Upper lobe of right lung (tissue), 1 donor: ENCODE measurements at regions not wholly inside any gene's neighbourhood (a gene's known extent, or its start where the extent isn't known, plus 50 kb on each side); places are given as distances from the start of the nearest gene placed in this dataset.

Experiments used
- ATAC-seq: fragments of 200-7000 bp; cut with Tn5 transposase; one replicate; pipeline ENCODE4 v1.9.1; 2020; ENCODE audit warnings: mild to moderate bottlenecking, moderate library complexity
- DNase-seq: peaks from one replicate; pipeline ENCODE4 v3.0.0-alpha.2; 2020
- H3K27ac ChIP-seq: fragments of 200-600 bp; one replicate; pipeline ENCODE4 v1.8.0; 2022
- H3K27me3 ChIP-seq: fragments of 200-600 bp; one replicate; pipeline ENCODE4 v1.8.0; 2022; ENCODE audit warnings: mild to moderate bottlenecking
- H3K36me3 ChIP-seq: fragments of 200-600 bp; one replicate; pipeline ENCODE4 v1.8.0; 2022
- H3K4me1 ChIP-seq: fragments of 200-600 bp; one replicate; pipeline ENCODE4 v1.8.0; 2022
- H3K4me3 ChIP-seq: fragments of 200-600 bp; one replicate; pipeline ENCODE4 v1.8.0; 2022; ENCODE audit warnings: mild to moderate bottlenecking
- H3K9me3 ChIP-seq: fragments of 200-600 bp; one replicate; pipeline ENCODE4 v1.8.0; 2022
- intact Hi-C: fragments of 100-400 bp; cut with DNase I; formaldehyde crosslinking; loops from one replicate; pipeline ENCODE4 v1.11.0; 2022
- TF ChIP-seq, protein P1 (sequence below): fragments of 200-600 bp; IDR thresholded peaks from one replicate; pipeline ENCODE4 v1.8.0; 2022; ENCODE audit warnings: antibody characterized with exemption
- donor health status: DM: no; HTN: yes; CAD: no; lungs with severe emphysema.

DNA sequence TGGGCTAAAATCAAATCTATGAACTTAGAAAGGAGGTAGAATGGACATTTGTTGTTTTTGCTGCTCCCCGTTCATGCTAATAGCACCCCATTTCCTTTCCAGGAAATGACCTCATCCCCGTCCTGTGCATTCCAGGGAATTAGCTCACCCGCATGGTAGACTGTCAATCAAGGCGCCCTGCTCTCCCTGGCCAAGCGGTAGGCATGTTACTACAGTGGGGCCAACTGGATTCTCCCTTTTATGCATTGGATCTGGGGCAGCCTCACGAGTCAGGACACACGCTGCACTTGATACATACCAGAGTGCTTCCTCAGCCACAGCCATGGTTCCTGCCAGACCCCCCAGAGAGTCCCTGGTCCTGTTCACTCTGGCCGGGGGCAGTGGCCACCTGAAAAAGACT is 111.0 kb upstream of the PTCH1 start:
- no peak for DNase-seq
- Histone ChIP-seq H3K36me3 (no peaks in the 10 kb centered on the region), H3K4me3 (no peak overlapping the region), H3K4me1 (no peaks in the 10 kb centered on the region), H3K27ac (no peak overlapping the region), H3K9me3 (no peaks in the 10 kb centered on the region), H3K27me3 (no peaks in the 10 kb centered on the region)
- TF ChIP-seq, protein P1, sequence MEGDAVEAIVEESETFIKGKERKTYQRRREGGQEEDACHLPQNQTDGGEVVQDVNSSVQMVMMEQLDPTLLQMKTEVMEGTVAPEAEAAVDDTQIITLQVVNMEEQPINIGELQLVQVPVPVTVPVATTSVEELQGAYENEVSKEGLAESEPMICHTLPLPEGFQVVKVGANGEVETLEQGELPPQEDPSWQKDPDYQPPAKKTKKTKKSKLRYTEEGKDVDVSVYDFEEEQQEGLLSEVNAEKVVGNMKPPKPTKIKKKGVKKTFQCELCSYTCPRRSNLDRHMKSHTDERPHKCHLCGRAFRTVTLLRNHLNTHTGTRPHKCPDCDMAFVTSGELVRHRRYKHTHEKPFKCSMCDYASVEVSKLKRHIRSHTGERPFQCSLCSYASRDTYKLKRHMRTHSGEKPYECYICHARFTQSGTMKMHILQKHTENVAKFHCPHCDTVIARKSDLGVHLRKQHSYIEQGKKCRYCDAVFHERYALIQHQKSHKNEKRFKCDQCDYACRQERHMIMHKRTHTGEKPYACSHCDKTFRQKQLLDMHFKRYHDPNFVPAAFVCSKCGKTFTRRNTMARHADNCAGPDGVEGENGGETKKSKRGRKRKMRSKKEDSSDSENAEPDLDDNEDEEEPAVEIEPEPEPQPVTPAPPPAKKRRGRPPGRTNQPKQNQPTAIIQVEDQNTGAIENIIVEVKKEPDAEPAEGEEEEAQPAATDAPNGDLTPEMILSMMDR = no peak
- intact Hi-C loops = no loop called here
- peak; percentile 15 for ATAC-seq

DNA sequence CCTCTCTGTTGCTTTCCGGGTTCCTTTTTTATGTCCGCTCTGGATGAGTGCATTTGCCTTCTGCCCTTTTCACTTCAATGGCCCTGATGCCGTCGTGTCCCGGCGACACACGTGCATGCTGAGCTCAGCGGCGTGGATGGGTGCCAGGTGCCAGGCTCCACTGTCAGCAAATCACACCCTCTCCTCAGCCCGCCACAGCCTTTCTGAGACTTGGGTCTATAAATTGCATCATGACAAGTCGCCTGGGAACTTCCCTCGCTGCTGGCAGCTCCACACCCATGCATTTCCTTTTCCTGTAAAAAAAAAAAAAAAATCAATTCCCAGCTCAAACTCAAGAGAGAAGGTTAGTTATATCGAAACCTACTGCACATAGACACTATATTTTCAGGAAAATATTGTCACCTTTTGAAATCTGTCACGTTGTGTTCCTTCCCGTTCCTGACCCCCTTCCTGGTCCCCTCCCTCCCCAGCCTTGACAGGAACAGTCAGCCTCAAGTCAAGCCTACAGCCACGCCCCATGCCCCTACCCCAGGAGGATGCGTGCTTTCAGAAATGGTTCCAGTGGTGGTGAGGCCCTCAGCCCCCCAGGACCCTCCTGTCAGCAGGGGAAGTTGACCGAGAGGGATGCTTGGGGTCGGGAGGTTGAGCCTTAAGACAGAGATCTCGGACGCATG is 110.3 kb upstream of the PTCH1 start:
- intact Hi-C loops = no loop called here

DNA sequence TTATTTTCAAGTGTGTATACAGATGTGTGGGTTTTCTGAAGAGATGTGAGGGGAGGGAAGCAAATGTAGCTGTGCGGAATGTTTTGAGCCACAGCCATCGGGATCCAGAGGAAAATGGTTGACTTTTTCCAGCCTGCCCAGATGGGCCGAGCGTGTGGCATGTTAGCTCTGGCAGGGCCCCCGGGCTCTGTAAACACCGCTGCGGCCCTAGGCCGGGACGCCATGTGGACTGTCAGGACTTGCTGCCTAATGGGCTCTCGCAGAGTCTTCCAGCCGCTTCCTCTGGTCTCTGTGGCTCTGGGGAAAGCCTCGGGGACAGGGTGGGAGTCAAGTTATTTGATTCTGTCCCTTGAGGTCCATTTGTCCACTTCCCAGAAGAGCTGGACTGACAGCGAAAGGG is 109.6 kb upstream of the PTCH1 start:
- no peak overlapping the region for H3K27ac ChIP-seq
- DNase-seq = no peak
- H3K9me3 ChIP-seq = no peaks in the 10 kb centered on the region
- no peaks in the 10 kb centered on the region for H3K36me3 ChIP-seq
- H3K4me3 ChIP-seq = no peak overlapping the region
- H3K4me1 ChIP-seq = no peaks in the 10 kb centered on the region
- no peaks in the 10 kb centered on the region for H3K27me3 ChIP-seq
- TF ChIP-seq, protein P1 = no peak
- intact Hi-C loops = no loop called here
- ATAC-seq = no peak

More for the DNA sequence above, 110.3 kb upstream of the PTCH1 start:
- Histone ChIP-seq H3K27me3 (no peaks in the 10 kb centered on the region), H3K9me3 (no peaks in the 10 kb centered on the region), H3K4me1 (no peaks in the 10 kb centered on the region), H3K36me3 (no peaks in the 10 kb centered on the region), H3K4me3 (no peak overlapping the region), H3K27ac (no peak overlapping the region)
- peak; percentile 56 for ATAC-seq
- TF ChIP-seq, protein P1 = no peak
- no peak for DNase-seq

DNA sequence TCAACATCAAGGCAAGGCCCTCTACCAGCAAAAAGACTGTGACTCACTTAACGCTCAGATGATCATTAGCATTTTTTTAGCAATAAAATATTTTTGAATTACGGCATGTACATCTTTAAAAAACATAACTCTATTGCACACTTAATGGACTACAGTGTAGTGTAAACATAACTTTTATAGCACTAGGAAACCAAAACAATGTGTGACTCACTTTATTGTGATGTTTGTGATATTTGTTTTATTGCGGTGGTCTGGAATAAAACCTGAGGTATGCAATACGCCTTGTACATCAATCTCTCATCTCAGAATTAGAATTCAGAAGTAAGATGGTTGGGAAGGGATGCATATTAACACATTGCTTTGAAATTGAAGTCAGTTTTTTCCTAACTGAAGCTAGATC is 106.9 kb upstream of the PTCH1 start:
- H3K27me3 ChIP-seq = no peaks in the 10 kb centered on the region
- intact Hi-C loops = no loop called here
- TF ChIP-seq, protein P1 = no peak

DNA sequence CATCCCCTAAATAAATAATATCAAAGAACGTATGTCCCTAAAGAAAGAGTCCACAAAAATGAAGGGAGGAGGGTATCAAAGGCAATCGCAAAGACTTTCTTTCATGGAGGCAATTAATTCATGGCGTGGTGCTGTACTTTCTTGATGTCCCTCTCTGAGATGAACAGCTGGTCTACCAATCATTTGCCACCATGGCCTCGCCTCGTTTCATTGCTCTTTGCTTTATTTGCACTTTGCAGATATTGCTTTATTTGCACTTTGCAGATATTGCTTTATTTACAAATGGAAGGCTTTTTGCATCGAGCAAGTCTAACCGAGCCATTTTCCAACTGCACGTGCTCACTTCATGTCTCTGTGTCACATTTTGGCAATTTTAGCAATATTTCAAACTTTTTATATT is 104.0 kb upstream of the PTCH1 start:
- TF ChIP-seq, protein P1 = no peak
- DNase-seq (no peak), ATAC-seq (no peak)
- Histone ChIP-seq H3K4me3 (no peak overlapping the region), H3K36me3 (no peaks in the 10 kb centered on the region), H3K9me3 (no peaks in the 10 kb centered on the region), H3K27me3 (no peaks in the 10 kb centered on the region), H3K27ac (no peak overlapping the region), H3K4me1 (no peaks in the 10 kb centered on the region)
- intact Hi-C loops = no loop called here

More for the DNA sequence above, 106.9 kb upstream of the PTCH1 start:
- no peaks in the 10 kb centered on the region for H3K9me3 ChIP-seq
- DNase-seq (no peak), ATAC-seq (no peak)
- H3K4me3 ChIP-seq = no peak overlapping the region
- H3K27ac ChIP-seq = no peak overlapping the region
- no peaks in the 10 kb centered on the region for H3K4me1 ChIP-seq
- H3K36me3 ChIP-seq = no peaks in the 10 kb centered on the region

DNA sequence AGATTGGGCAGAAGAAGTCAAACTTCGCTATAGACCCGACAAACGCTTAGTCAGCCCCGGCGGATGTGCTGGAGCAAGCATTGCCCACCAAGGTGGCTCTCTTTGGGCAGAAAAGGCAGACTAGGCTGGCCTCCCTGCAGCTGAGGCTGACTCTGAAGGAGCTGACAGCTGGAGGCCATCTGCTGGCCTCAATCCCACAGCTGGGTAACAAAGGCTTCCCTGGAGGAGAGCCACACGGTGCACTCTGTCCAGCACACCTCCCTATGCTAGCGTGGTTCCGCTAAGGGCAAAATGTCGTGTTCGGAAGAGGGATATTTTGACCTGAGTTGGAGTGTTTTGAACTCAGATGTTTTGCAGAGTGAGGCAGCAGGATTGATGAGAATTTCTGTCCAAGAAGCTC is 103.5 kb upstream of the PTCH1 start:
- Histone ChIP-seq H3K27me3 (no peaks in the 10 kb centered on the region), H3K4me3 (no peak overlapping the region), H3K36me3 (no peaks in the 10 kb centered on the region), H3K4me1 (no peaks in the 10 kb centered on the region), H3K27ac (no peak overlapping the region), H3K9me3 (no peaks in the 10 kb centered on the region)
- ATAC-seq (no peak), DNase-seq (no peak)
- TF ChIP-seq, protein P1 = no peak
- intact Hi-C loops = no loop called here
